ENCODE measurements at regions not wholly inside any gene's neighbourhood (a gene's known extent, or its start where the extent isn't known, plus 50 kb on each side); places are given as distances from the start of the nearest gene placed in this dataset.

DNA sequence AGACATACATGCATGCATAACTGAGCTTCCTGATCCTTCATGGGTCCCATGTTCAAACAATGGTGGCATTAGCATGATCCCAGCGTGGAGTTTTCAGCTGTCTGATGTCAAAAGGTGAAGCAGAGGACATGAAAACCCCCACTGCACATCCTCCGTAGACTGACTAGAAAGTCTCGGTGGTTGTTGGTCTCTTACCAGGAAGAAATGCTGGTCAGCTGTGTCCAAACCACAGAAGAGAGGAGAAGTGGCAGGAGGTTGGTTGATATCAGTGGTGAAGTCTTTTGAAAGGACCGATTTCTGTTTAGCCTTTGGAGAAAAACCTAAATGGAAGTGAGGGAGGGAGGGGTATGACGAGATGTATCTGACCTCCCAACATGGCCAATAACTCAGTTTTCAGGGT lies 201.9 kb downstream of the SPATA18 start:
- no peak overlapping the region for H4K8ac ChIP-seq (ENCODE audit: low read depth in 2 of 2, low read length in 2 of 2)
- H2BK120ac ChIP-seq (ENCODE audit: low read depth, low read length) = no peak overlapping the region
- H3K9me1 ChIP-seq (ENCODE audit: insufficient read depth, low read length) = no peaks in the 10 kb centered on the region
- intact Hi-C loops (cut with micrococcal nuclease) = loop anchor here (10.0 kb wide), 1 partner anchor 62 kb away; no protein-coding TSS in a partner anchor
- H4K5ac ChIP-seq (ENCODE audit: low read depth, low read length) = no peak overlapping the region
- TF ChIP-seq RFX5 (IDR thresholded peaks at IDR 0.05; ENCODE audit: low read depth, low read length) (no peak), MAFK (IDR thresholded peaks at IDR 0.05; ENCODE audit: low read depth, low read length) (no peak), NFE2L2 (IDR thresholded peaks at IDR 0.05; ENCODE audit: low read depth, low read length) (no peak), CHD1 (IDR thresholded peaks at IDR 0.05; ENCODE audit: low read depth, low read length) (no peak), BHLHE40 (IDR thresholded peaks at IDR 0.05; ENCODE audit: low read depth, low read length) (no peak)
- H3K18ac ChIP-seq (ENCODE audit: low read depth, low read length) = no peak overlapping the region
- H4K20me1 ChIP-seq (ENCODE audit: insufficient read depth, low read length) = no peaks in the 10 kb centered on the region
- CTCF ChIA-PET = no interaction called here
- no peak overlapping the region for H2AFZ ChIP-seq (replicated peaks; ENCODE audit: low read length, poor library complexity)
- no peak overlapping the region for H2AK9ac ChIP-seq (replicated peaks; ENCODE audit: low read depth, low read length, poor library complexity)
- in situ Hi-C loops (cut with MboI; ENCODE audit: low sequenced_read_pairs) = no loop called here
- H3K14ac ChIP-seq (replicated peaks; ENCODE audit: low read depth, low read length) = no peak overlapping the region
- H3K56ac ChIP-seq (ENCODE audit: extremely low read depth, insufficient read depth, low read length) = no peak overlapping the region
- dilution Hi-C loops (cut with HindIII; ENCODE audit: low sequenced_read_pairs, unreplicated experiment) = no loop called here
- BruUV-seq (replicated peaks) = no TSS peak
- DNase-seq (no peak), ATAC-seq (ENCODE audit: low read depth) (no peak)
- no peak overlapping the region for H2BK15ac ChIP-seq (ENCODE audit: low read depth, low read length)
- H3K4me2 ChIP-seq (ENCODE audit: low read depth, low read length) = no peak overlapping the region
- no peak overlapping the region for H3K4ac ChIP-seq (ENCODE audit: low read depth, low read length)
- H3K9ac ChIP-seq (ENCODE audit: low read depth, low read length) = no peak overlapping the region
- no peak overlapping the region for H3K27ac ChIP-seq (ENCODE audit: insufficient read depth, low read length)
- no peaks in the 10 kb centered on the region for H3K4me1 ChIP-seq (ENCODE audit: control insufficient read depth, insufficient read depth, low read length)
- no peaks in the 10 kb centered on the region for H3K79me1 ChIP-seq (ENCODE audit: low read depth in 1 of 2, low read length in 2 of 2)
- no peaks in the 10 kb centered on the region for H3K36me3 ChIP-seq (ENCODE audit: control insufficient read depth, insufficient read depth, low read length)
- POLR2A ChIA-PET (ENCODE audit: unreplicated experiment) = no interaction called here
- no peak overlapping the region for H2BK20ac ChIP-seq (ENCODE audit: low read depth, low read length)
- no peak overlapping the region for H2BK5ac ChIP-seq (ENCODE audit: low read depth, low read length, poor library complexity, severe bottlenecking)
- no peak overlapping the region for H4K91ac ChIP-seq (ENCODE audit: insufficient read depth, low read depth, low read length)
- WGBS, 2 experiments (ENCODE audit: extremely low coverage in 2 of 2, insufficient read length in 1 of 2) = no CpG with 5 or more reads among the region's 5 CpGs
- H3K27me3 ChIP-seq (ENCODE audit: control insufficient read depth, insufficient read depth, low read length) = no peaks in the 10 kb centered on the region
- H3K23ac ChIP-seq (ENCODE audit: low read depth, low read length) = no peak overlapping the region
- no peak overlapping the region for H2AK5ac ChIP-seq (ENCODE audit: low read depth, low read length)
- no peak overlapping the region for H3K4me3 ChIP-seq (ENCODE audit: insufficient read depth, low read depth, low read length)
- no peaks in the 10 kb centered on the region for H3K9me3 ChIP-seq (ENCODE audit: control insufficient read depth, insufficient read depth, low read length)
